IMR-90 (cell line): ENCODE measurements at regions not wholly inside any gene's neighbourhood (a gene's known extent, or its start where the extent isn't known, plus 50 kb on each side); places are given as distances from the start of the nearest gene placed in this dataset.

Experiments used
- ATAC-seq: fragments of 200-7000 bp; cut with Tn5 transposase; 2 replicates; pipeline ENCODE4 v1.9.1; 2020; ENCODE audit warnings: low read depth, mild to moderate bottlenecking, moderate library complexity
- BruUV-seq: library from RNA; stranded (reverse); fragments of 400-500 nt; replicated peaks from 2 replicates; lab custom pipeline; 2021; lab: Mats Ljungman, UMichigan
- CTCF ChIA-PET: fragments of 300-600 bp; formaldehyde crosslinking; extraction: SDS; loops from one replicate; lab custom pipeline; 2021; ENCODE audit warnings: antibody characterized with exemption; lab: Yijun Ruan, JAX
- POLR2A ChIA-PET: fragments of 300-600 bp; sonication (Branson Sonifier 250); formaldehyde crosslinking; loops from one replicate; lab custom pipeline; 2022; ENCODE audit warnings: antibody characterized with exemption; ENCODE audit not compliant: unreplicated experiment; lab: Charles Lee
- DNase-seq: peaks from one replicate; pipeline ENCODE4 v3.0.0; 2013
- H2AFZ ChIP-seq: replicated peaks from 2 replicates; pipeline ENCODE3; 2013; ENCODE audit warnings: low read length, mild to moderate bottlenecking; ENCODE audit not compliant: poor library complexity
- H2AK5ac ChIP-seq: 2 replicates; pipeline ENCODE4 v1.6.1; 2013; ENCODE audit warnings: low read depth, low read length, inconsistent platforms
- H2AK9ac ChIP-seq: replicated peaks from 2 replicates; pipeline ENCODE3; 2013; ENCODE audit warnings: mild to moderate bottlenecking, low read depth, low read length, moderate library complexity; ENCODE audit not compliant: poor library complexity
- H2BK120ac ChIP-seq: 2 replicates; pipeline ENCODE4 v1.6.1; 2013; ENCODE audit warnings: low read depth, low read length, inconsistent platforms
- H2BK15ac ChIP-seq: 3 replicates; pipeline ENCODE4 v1.6.1; 2013; ENCODE audit warnings: low read depth, low read length, inconsistent platforms
- H2BK20ac ChIP-seq: 2 replicates; pipeline ENCODE4 v1.6.1; 2013; ENCODE audit warnings: low read depth, mild to moderate bottlenecking, inconsistent platforms, low read length, moderate library complexity
- H2BK5ac ChIP-seq: 2 replicates; pipeline ENCODE4 v1.6.1; 2013; ENCODE audit warnings: mild to moderate bottlenecking, low read depth, low read length, inconsistent platforms; ENCODE audit not compliant: poor library complexity, severe bottlenecking
- H3K14ac ChIP-seq: replicated peaks from 2 replicates; pipeline ENCODE4 v1.6.1; 2013; ENCODE audit warnings: low read depth, low read length, inconsistent platforms
- H3K18ac ChIP-seq: 2 replicates; pipeline ENCODE4 v1.6.1; 2013; ENCODE audit warnings: low read depth, low read length, control low read depth
- H3K23ac ChIP-seq: 2 replicates; pipeline ENCODE4 v1.6.1; 2013; ENCODE audit warnings: low read depth, low read length, inconsistent platforms
- H3K27ac ChIP-seq: 2 replicates; pipeline ENCODE4 v1.5.1; 2013; ENCODE audit warnings: mild to moderate bottlenecking, control low read depth, low read length; ENCODE audit not compliant: insufficient read depth
- H3K27me3 ChIP-seq: 2 replicates; pipeline ENCODE4 v1.6.1; 2013; ENCODE audit warnings: low read length; ENCODE audit not compliant: control insufficient read depth, insufficient read depth
- H3K36me3 ChIP-seq: 2 replicates; pipeline ENCODE4 v1.6.1; 2013; ENCODE audit warnings: low read length, mixed read lengths; ENCODE audit not compliant: control insufficient read depth, insufficient read depth
- H3K4ac ChIP-seq: 2 replicates; pipeline ENCODE4 v1.6.1; 2013; ENCODE audit warnings: low read depth, low read length, inconsistent platforms
- H3K4me1 ChIP-seq: 2 replicates; pipeline ENCODE4 v1.6.1; 2013; ENCODE audit warnings: low read length, mixed read lengths; ENCODE audit not compliant: control insufficient read depth, insufficient read depth
- H3K4me2 ChIP-seq: 2 replicates; pipeline ENCODE4 v1.6.1; 2013; ENCODE audit warnings: low read depth, mild to moderate bottlenecking, control low read depth, low read length, moderate library complexity
- H3K4me3 ChIP-seq: 2 replicates; pipeline ENCODE4 v1.5.1; 2013; ENCODE audit warnings: low read depth, mild to moderate bottlenecking, control low read depth, low read length, moderate library complexity; ENCODE audit not compliant: insufficient read depth
- H3K56ac ChIP-seq: 2 replicates; pipeline ENCODE4 v1.6.1; 2013; ENCODE audit warnings: low read length, inconsistent platforms; ENCODE audit not compliant: insufficient read depth; ENCODE audit errors: extremely low read depth
- H3K79me1 ChIP-seq, 2 experiments: 2 replicates each; pipeline ENCODE4 v1.6.1; 2013; ENCODE audit warnings: low read length in 2 of 2, inconsistent platforms in 1 of 2, low read depth in 1 of 2
- H3K9ac ChIP-seq: 2 replicates; pipeline ENCODE4 v1.6.1; 2013; ENCODE audit warnings: low read depth, low read length, control low read depth
- H3K9me1 ChIP-seq: 2 replicates; pipeline ENCODE4 v1.6.1; 2013; ENCODE audit warnings: low read length, inconsistent platforms; ENCODE audit not compliant: insufficient read depth
- H3K9me3 ChIP-seq: 2 replicates; pipeline ENCODE4 v1.6.1; 2013; ENCODE audit warnings: low read length; ENCODE audit not compliant: control insufficient read depth, insufficient read depth
- H4K20me1 ChIP-seq: 2 replicates; pipeline ENCODE4 v1.6.1; 2013; ENCODE audit warnings: low read length, inconsistent platforms; ENCODE audit not compliant: insufficient read depth
- H4K5ac ChIP-seq: 2 replicates; pipeline ENCODE4 v1.6.1; 2013; ENCODE audit warnings: mild to moderate bottlenecking, low read depth, low read length, control low read depth
- H4K8ac ChIP-seq, 2 experiments: 2 replicates each; pipeline ENCODE4 v1.6.1; 2013; ENCODE audit warnings: low read depth in 2 of 2, low read length in 2 of 2, control low read depth in 1 of 2, inconsistent platforms in 1 of 2
- H4K91ac ChIP-seq: 2 replicates; pipeline ENCODE4 v1.6.1; 2013; ENCODE audit warnings: low read depth, low read length, inconsistent platforms; ENCODE audit not compliant: insufficient read depth
- FOS ChIP-seq: fragments of 150-350 bp; IDR thresholded peaks from 2 replicates; pipeline ENCODE4 v1.6.1; 2016; ENCODE audit warnings: low read depth, low read length
- MAFK ChIP-seq: IDR thresholded peaks from 2 replicates; pipeline ENCODE4 v1.6.1; 2012; ENCODE audit warnings: low read depth, low read length, improper control_type of control experiment
- SMC3 ChIP-seq: fragments of 150-350 bp; IDR thresholded peaks from 2 replicates; pipeline ENCODE4 v1.6.1; 2016; ENCODE audit warnings: low read depth, mild to moderate bottlenecking, antibody characterized with exemption, low read length, moderate library complexity
- WGBS, 2 experiments: methylation state at CpG; one replicate each; pipeline versions ENCODE4 v1.1.5 to v1.1.7; 2013; ENCODE audit warnings: missing lambda C conversion rate in 2 of 2; ENCODE audit not compliant: insufficient read length in 1 of 2; ENCODE audit errors: extremely low coverage in 2 of 2; 5-methylcytosine and 5-hydroxymethylcytosine counted together
- dilution Hi-C: fragments of 300-500 bp; cut with HindIII; formaldehyde crosslinking; loops from one replicate; pipeline ENCODE4 v1.14.3; 2018; ENCODE audit warnings: low sequenced_read_pairs; ENCODE audit not compliant: unreplicated experiment
- in situ Hi-C: fragments of 300-500 bp; cut with MboI; formaldehyde crosslinking; loops from 3 replicates; pipeline ENCODE4 v1.14.3; 2019; ENCODE audit warnings: low sequenced_read_pairs, inconsistent platforms, mixed read lengths
- intact Hi-C: fragments of 100-400 bp; cut with micrococcal nuclease; formaldehyde crosslinking; loops from 2 replicates; pipeline ENCODE4 v1.10.0; 2022
- TF ChIP-seq, protein P1 (sequence below): fragments of 150-350 bp; IDR thresholded peaks from 2 replicates; pipeline ENCODE4 v1.6.1; 2016; ENCODE audit warnings: low read depth, mild to moderate bottlenecking, low read length, moderate library complexity, borderline replicate concordance

GRCh38 chr2:211175956-211176355 lies 619.6 kb downstream of the CPS1 start:
- BruUV-seq, result no TSS peak
- no peak overlapping the region for H3K23ac ChIP-seq
- H4K8ac ChIP-seq, result no peak overlapping the region
- H3K27me3 ChIP-seq, result no peaks in the 10 kb centered on the region
- ATAC-seq (no peak), DNase-seq (no peak)
- H3K56ac ChIP-seq, result no peak overlapping the region; the same call in 1 of the 2 replicates
- H3K27ac ChIP-seq, result no peak overlapping the region
- no peak overlapping the region for H2BK5ac ChIP-seq
- no peak overlapping the region for H2BK20ac ChIP-seq
- no peak overlapping the region for H2AK9ac ChIP-seq
- H2AK5ac ChIP-seq, result no peak overlapping the region
- no peak overlapping the region for H2BK15ac ChIP-seq
- H3K9ac ChIP-seq, result no peak overlapping the region
- no peak overlapping the region for H2AFZ ChIP-seq
- in situ Hi-C loops (no loop called here), intact Hi-C loops (no loop called here), dilution Hi-C loops (no loop called here)
- H3K4ac ChIP-seq, result no peak overlapping the region
- TF ChIP-seq MAFK (no peak), SMC3 (no peak), FOS (no peak)
- TF ChIP-seq, protein P1, sequence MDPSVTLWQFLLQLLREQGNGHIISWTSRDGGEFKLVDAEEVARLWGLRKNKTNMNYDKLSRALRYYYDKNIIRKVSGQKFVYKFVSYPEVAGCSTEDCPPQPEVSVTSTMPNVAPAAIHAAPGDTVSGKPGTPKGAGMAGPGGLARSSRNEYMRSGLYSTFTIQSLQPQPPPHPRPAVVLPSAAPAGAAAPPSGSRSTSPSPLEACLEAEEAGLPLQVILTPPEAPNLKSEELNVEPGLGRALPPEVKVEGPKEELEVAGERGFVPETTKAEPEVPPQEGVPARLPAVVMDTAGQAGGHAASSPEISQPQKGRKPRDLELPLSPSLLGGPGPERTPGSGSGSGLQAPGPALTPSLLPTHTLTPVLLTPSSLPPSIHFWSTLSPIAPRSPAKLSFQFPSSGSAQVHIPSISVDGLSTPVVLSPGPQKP, result no peak
- no peak overlapping the region for H4K5ac ChIP-seq
- H4K20me1 ChIP-seq, result no peaks in the 10 kb centered on the region
- no peaks in the 10 kb centered on the region for H3K9me1 ChIP-seq
- H3K9me3 ChIP-seq, result peaks cover 3% of the 10 kb centered on the region; the same call in 1 of the 2 replicates
- ChIA-PET POLR2A (no interaction called here), CTCF (no interaction called here)
- no CpG with 5 or more reads among the region's 2 CpGs for WGBS, 2 experiments
- H4K91ac ChIP-seq, result no peak overlapping the region
- H3K4me2 ChIP-seq, result no peak overlapping the region
- H3K79me1 ChIP-seq, result no peaks in the 10 kb centered on the region
- H3K36me3 ChIP-seq, result no peaks in the 10 kb centered on the region
- H2BK120ac ChIP-seq, result no peak overlapping the region
- no peaks in the 10 kb centered on the region for H3K4me1 ChIP-seq
- no peak overlapping the region for H3K4me3 ChIP-seq
- H3K14ac ChIP-seq, result no peak overlapping the region
- H3K18ac ChIP-seq, result no peak overlapping the region
